Mononuclear cell (primary cell): ENCODE measurements at regions not wholly inside any gene's neighbourhood (a gene's known extent, or its start where the extent isn't known, plus 50 kb on each side); places are given as distances from the start of the nearest gene placed in this dataset.

Experiments
- H3K27me3 ChIP-seq: 2 replicates; pipeline ENCODE4 v1.6.0; 2011; ENCODE audit warnings: low read length, control low read depth; ENCODE audit not compliant: insufficient read depth
- H3K4me1 ChIP-seq: 2 replicates; pipeline ENCODE4 v1.5.1; 2011; ENCODE audit warnings: mild to moderate bottlenecking, low read length, control low read depth; ENCODE audit not compliant: insufficient read depth
- H3K4me3 ChIP-seq: 2 replicates; pipeline ENCODE4 v1.5.1; 2011; ENCODE audit warnings: mild to moderate bottlenecking, low read length, moderate library complexity
- H3K9me3 ChIP-seq: 2 replicates; pipeline ENCODE4 v1.5.1; 2011; ENCODE audit warnings: low read depth, mild to moderate bottlenecking, control low read depth, low read length

GRCh38 chr16:74046524-74046923 lies 250.1 kb upstream of the PSMD7 start:
- Histone ChIP-seq H3K4me1 (no peaks in the 10 kb centered on the region), H3K9me3 (no peaks in the 10 kb centered on the region), H3K4me3 (no peak overlapping the region), H3K27me3 (no peaks in the 10 kb centered on the region)

GRCh38 chr16:74045513-74045912 lies 251.1 kb upstream of the PSMD7 start:
- no peaks in the 10 kb centered on the region for H3K27me3 ChIP-seq
- H3K4me3 ChIP-seq, result no peak overlapping the region
- no peaks in the 10 kb centered on the region for H3K4me1 ChIP-seq
- no peaks in the 10 kb centered on the region for H3K9me3 ChIP-seq

GRCh38 chr16:74035816-74036215 lies 260.8 kb upstream of the PSMD7 start:
- Histone ChIP-seq H3K27me3 (peaks cover 5% of the 10 kb centered on the region), H3K9me3 (no peaks in the 10 kb centered on the region), H3K4me1 (no peaks in the 10 kb centered on the region), H3K4me3 (no peak overlapping the region)

GRCh38 chr16:74034862-74035261 lies 261.8 kb upstream of the PSMD7 start:
- Histone ChIP-seq H3K27me3 (peaks cover 5% of the 10 kb centered on the region), H3K9me3 (no peaks in the 10 kb centered on the region), H3K4me1 (no peaks in the 10 kb centered on the region), H3K4me3 (no peak overlapping the region)

- peaks cover 5% of the 10 kb centered on the region for H3K27me3 ChIP-seq
- H3K4me1 ChIP-seq, result no peaks in the 10 kb centered on the region
- no peaks in the 10 kb centered on the region for H3K9me3 ChIP-seq
- H3K4me3 ChIP-seq, result no peak overlapping the region
Observed at GRCh38 chr16:74034200-74034599, 262.4 kb upstream of the PSMD7 start.

- H3K27me3 ChIP-seq, result peaks cover 5% of the 10 kb centered on the region
- no peaks in the 10 kb centered on the region for H3K4me1 ChIP-seq
- no peaks in the 10 kb centered on the region for H3K9me3 ChIP-seq
- no peak overlapping the region for H3K4me3 ChIP-seq
Observed at GRCh38 chr16:74033441-74033995, 263.1 kb upstream of the PSMD7 start.

- peaks cover 5% of the 10 kb centered on the region for H3K27me3 ChIP-seq
- H3K4me1 ChIP-seq, result no peaks in the 10 kb centered on the region
- no peak overlapping the region for H3K4me3 ChIP-seq
- no peaks in the 10 kb centered on the region for H3K9me3 ChIP-seq
Observed at GRCh38 chr16:74031551-74031950, 265.1 kb upstream of the PSMD7 start.

GRCh38 chr16:74030000-74030706 lies 266.5 kb upstream of the PSMD7 start:
- H3K9me3 ChIP-seq, result no peaks in the 10 kb centered on the region
- H3K4me1 ChIP-seq, result no peaks in the 10 kb centered on the region
- peaks cover 5% of the 10 kb centered on the region for H3K27me3 ChIP-seq
- no peak overlapping the region for H3K4me3 ChIP-seq

GRCh38 chr16:74029115-74029792 lies 267.4 kb upstream of the PSMD7 start:
- Histone ChIP-seq H3K27me3 (peaks cover 5% of the 10 kb centered on the region), H3K4me3 (no peak overlapping the region), H3K4me1 (no peaks in the 10 kb centered on the region), H3K9me3 (no peaks in the 10 kb centered on the region)

GRCh38 chr16:74026373-74027281 lies 270.0 kb upstream of the PSMD7 start:
- H3K4me3 ChIP-seq, result no peak overlapping the region
- no peaks in the 10 kb centered on the region for H3K9me3 ChIP-seq
- H3K4me1 ChIP-seq, result no peaks in the 10 kb centered on the region
- no peaks in the 10 kb centered on the region for H3K27me3 ChIP-seq

GRCh38 chr16:74024953-74025352 lies 271.7 kb upstream of the PSMD7 start:
- no peaks in the 10 kb centered on the region for H3K4me1 ChIP-seq
- no peaks in the 10 kb centered on the region for H3K9me3 ChIP-seq
- no peak overlapping the region for H3K4me3 ChIP-seq
- H3K27me3 ChIP-seq, result no peaks in the 10 kb centered on the region

- H3K27me3 ChIP-seq, result no peaks in the 10 kb centered on the region
- no peaks in the 10 kb centered on the region for H3K4me1 ChIP-seq
- no peaks in the 10 kb centered on the region for H3K9me3 ChIP-seq
- no peak overlapping the region for H3K4me3 ChIP-seq
Observed at GRCh38 chr16:74020095-74020670, 276.4 kb upstream of the PSMD7 start.

GRCh38 chr16:74019612-74020011 lies 277.0 kb upstream of the PSMD7 start:
- Histone ChIP-seq H3K9me3 (no peaks in the 10 kb centered on the region), H3K4me1 (no peaks in the 10 kb centered on the region), H3K27me3 (no peaks in the 10 kb centered on the region), H3K4me3 (no peak overlapping the region)

GRCh38 chr16:74015953-74016352 lies 280.7 kb upstream of the PSMD7 start:
- H3K4me1 ChIP-seq, result no peaks in the 10 kb centered on the region
- H3K9me3 ChIP-seq, result no peaks in the 10 kb centered on the region
- H3K27me3 ChIP-seq, result no peaks in the 10 kb centered on the region
- no peak overlapping the region for H3K4me3 ChIP-seq

GRCh38 chr16:73998707-73999106 lies 297.9 kb upstream of the PSMD7 start:
- no peak overlapping the region for H3K4me3 ChIP-seq
- H3K4me1 ChIP-seq, result no peaks in the 10 kb centered on the region
- H3K9me3 ChIP-seq, result peaks cover 2% of the 10 kb centered on the region
- no peaks in the 10 kb centered on the region for H3K27me3 ChIP-seq
